ENCODE measurements at regions not wholly inside any gene's neighbourhood (a gene's known extent, or its start where the extent isn't known, plus 50 kb on each side); places are given as distances from the start of the nearest gene placed in this dataset.

GRCh38 chr9:80326105-80326504, 754.3 kb downstream of the TLE4 start:
- no peak overlapping the region for H3K23ac ChIP-seq (ENCODE audit: insufficient read length, low read depth, low read length)
- no peak overlapping the region for H3K9ac ChIP-seq (ENCODE audit: extremely low read depth, insufficient read length, low read length)
- TF ChIP-seq CTCF (conservative IDR thresholded peaks at IDR 0.05) = no peak
- H4K91ac ChIP-seq (ENCODE audit: insufficient read length, low read depth, low read length) = no peak overlapping the region
- H3K18ac ChIP-seq (ENCODE audit: insufficient read length, low read depth, low read length) = no peak overlapping the region
- no peak overlapping the region for H3K4ac ChIP-seq (ENCODE audit: low read depth, low read length)
- no peak overlapping the region for H2BK120ac ChIP-seq (ENCODE audit: low read depth, low read length, poor library complexity, severe bottlenecking)
- no peak overlapping the region for H2BK12ac ChIP-seq (ENCODE audit: insufficient read length, low read depth, low read length)
- H3T11ph ChIP-seq (ENCODE audit: low read length) = no peak overlapping the region
- H3K27ac ChIP-seq (ENCODE audit: insufficient read length, low read depth, low read length) = no peak overlapping the region
- no peaks in the 10 kb centered on the region for H3K79me2 ChIP-seq (ENCODE audit: insufficient read depth, low read length)
- H3K79me1 ChIP-seq (ENCODE audit: insufficient read depth, low read depth, low read length, poor library complexity, severe bottlenecking) = no peaks in the 10 kb centered on the region
- Mint-ChIP-seq H3K27ac (no peak overlapping the region), H3K27me3 (ENCODE audit: low read depth) (no peaks in the 10 kb centered on the region), H3K36me3 (ENCODE audit: insufficient read depth in 1 of 3, low read depth in 3 of 3) (peaks cover 0 to 9% (median 0%) of the 10 kb centered on the region in 3 experiments; a peak in 2 of 7 replicates), H3K4me3 (no peak overlapping the region), H3K4me1 (peaks cover 0 to under 1% of the 10 kb centered on the region in 2 experiments; a peak in 1 of 4 replicates), H3K9me3 (peaks cover 3 to 17% of the 10 kb centered on the region in 2 experiments; a peak in 4 of 5 replicates)
- H3K14ac ChIP-seq (ENCODE audit: insufficient read depth, low read length) = no peak overlapping the region
- no peaks in the 10 kb centered on the region for H3K27me3 ChIP-seq (ENCODE audit: insufficient read depth, low read length)
- no peak overlapping the region for H4K5ac ChIP-seq (ENCODE audit: insufficient read length, low read depth, low read length)
- no peaks in the 10 kb centered on the region for H3K4me1 ChIP-seq (ENCODE audit: insufficient read depth, low read length)
- H3K23me2 ChIP-seq (ENCODE audit: insufficient read length, low read depth, low read length, poor library complexity, severe bottlenecking) = no peaks in the 10 kb centered on the region
- no peak overlapping the region for H3K56ac ChIP-seq (ENCODE audit: insufficient read length, low read depth, low read length)
- no peaks in the 10 kb centered on the region for H4K20me1 ChIP-seq (ENCODE audit: control insufficient read depth, insufficient read depth, insufficient read length)
- no peak overlapping the region for H4K8ac ChIP-seq (replicated peaks; ENCODE audit: insufficient read length, low read depth, low read length)
- H2AK5ac ChIP-seq (ENCODE audit: insufficient read length, low read length) = no peak overlapping the region
- no peak overlapping the region for H3K4me2 ChIP-seq (ENCODE audit: insufficient read depth, insufficient read length, low read length)
- H2BK15ac ChIP-seq (ENCODE audit: low read depth, low read length) = no peak overlapping the region
- H2BK20ac ChIP-seq (ENCODE audit: low read depth, low read length, poor library complexity, severe bottlenecking) = no peak overlapping the region
- no peaks in the 10 kb centered on the region for H3K9me3 ChIP-seq (ENCODE audit: control insufficient read depth, low read depth, low read length)
- no peak for DNase-seq
- no peak overlapping the region for H2AFZ ChIP-seq (ENCODE audit: low read length)
- no peak overlapping the region for H2BK5ac ChIP-seq (ENCODE audit: insufficient read length, low read length)
- no CpG with 5 or more reads among the region's 3 CpGs for WGBS (ENCODE audit: extremely low coverage, insufficient read length, low lambda C conversion rate)

Data from H9 (cell line).